Tibial nerve (tissue), 4 donors: ENCODE measurements at regions not wholly inside any gene's neighbourhood (a gene's known extent, or its start where the extent isn't known, plus 50 kb on each side); places are given as distances from the start of the nearest gene placed in this dataset.

Experiments
- DNase-seq, 2 donors: peaks; one replicate each; pipeline ENCODE4 v3.0.0-alpha.2; 2019; ENCODE audit warnings: low spot score in 2 of 2
- H3K27ac ChIP-seq, 4 donors: fragments of 200-600 bp; sonication (generic) in 3 of 4; one replicate each; pipeline ENCODE4 v1.5.1; 2017 to 2019; ENCODE audit warnings: mild to moderate bottlenecking in 1 of 4
- H3K27me3 ChIP-seq, 2 donors: fragments of 200-600 bp; sonication (generic) in 1 of 2; one replicate each; pipeline versions ENCODE4 v1.5.1 to v1.6.0; 2017 to 2019
- H3K36me3 ChIP-seq, 3 donors: fragments of 200-600 bp; sonication (generic); one replicate each; pipeline ENCODE4 v1.5.1; 2018 to 2019
- H3K4me1 ChIP-seq, 4 donors: fragments of 200-600 bp; sonication (generic) in 3 of 4; one replicate each; pipeline ENCODE4 v1.5.1; 2017 to 2019
- H3K4me3 ChIP-seq, 4 donors: fragments of 200-600 bp; sonication (generic) in 3 of 4; one replicate each; pipeline ENCODE4 v1.5.1; 2017 to 2019; ENCODE audit warnings: mild to moderate bottlenecking in 1 of 4, moderate library complexity in 1 of 4
- H3K9me3 ChIP-seq, 4 donors: fragments of 200-600 bp; sonication (generic) in 3 of 4; one replicate each; pipeline ENCODE4 v1.5.1; 2017 to 2019
- EP300 ChIP-seq, 2 donors: sonication (generic); formaldehyde crosslinking; IDR thresholded peaks; one replicate each; pipeline ENCODE4 v1.6.1; 2017; ENCODE audit warnings: antibody characterized with exemption in 2 of 2, mild to moderate bottlenecking in 1 of 2
- POLR2A ChIP-seq, 2 donors: fragments of 450-650 bp; IDR thresholded peaks; one replicate each; pipeline ENCODE4 v1.6.1; 2017; ENCODE audit warnings: antibody characterized with exemption in 2 of 2, mild to moderate bottlenecking in 2 of 2, moderate library complexity in 2 of 2
- WGBS, 2 donors: methylation state at CpG; one replicate each; pipeline ENCODE4 v1.1.5; 2018; 5-methylcytosine and 5-hydroxymethylcytosine counted together
- TF ChIP-seq, protein P1 (sequence below), 5 experiments: fragments of 200-600 bp in 3 of 5; fragments of 450-650 bp in 2 of 5; sonication (generic) in 3 of 5; IDR thresholded peaks; one replicate each; pipeline ENCODE4 v1.5.1; 2016 to 2019; ENCODE audit warnings: antibody characterized with exemption in 5 of 5, mild to moderate bottlenecking in 3 of 5, moderate library complexity in 2 of 5

GRCh38 chr4:137998666-137999429, 243.3 kb downstream of the SLC7A11 start:
- peaks cover 0 to 17% (median 0%) of the 10 kb centered on the region in 4 donors for H3K4me1 ChIP-seq
- H3K4me3 ChIP-seq, result no peak overlapping the region
- WGBS, 2 donors, result 21 to 26% methylated on average over 1 of the region's 1 CpG
- H3K36me3 ChIP-seq, result no peaks in the 10 kb centered on the region
- no peak for DNase-seq
- no peaks in the 10 kb centered on the region for H3K9me3 ChIP-seq
- H3K27ac ChIP-seq, result peak overlapping the region in 1 of 4 donors; percentile 10
- no peaks in the 10 kb centered on the region for H3K27me3 ChIP-seq
- TF ChIP-seq EP300 (IDR thresholded peaks at IDR 0.05) (no peak), POLR2A (IDR thresholded peaks at IDR 0.05) (no peak)
- TF ChIP-seq, protein P1, sequence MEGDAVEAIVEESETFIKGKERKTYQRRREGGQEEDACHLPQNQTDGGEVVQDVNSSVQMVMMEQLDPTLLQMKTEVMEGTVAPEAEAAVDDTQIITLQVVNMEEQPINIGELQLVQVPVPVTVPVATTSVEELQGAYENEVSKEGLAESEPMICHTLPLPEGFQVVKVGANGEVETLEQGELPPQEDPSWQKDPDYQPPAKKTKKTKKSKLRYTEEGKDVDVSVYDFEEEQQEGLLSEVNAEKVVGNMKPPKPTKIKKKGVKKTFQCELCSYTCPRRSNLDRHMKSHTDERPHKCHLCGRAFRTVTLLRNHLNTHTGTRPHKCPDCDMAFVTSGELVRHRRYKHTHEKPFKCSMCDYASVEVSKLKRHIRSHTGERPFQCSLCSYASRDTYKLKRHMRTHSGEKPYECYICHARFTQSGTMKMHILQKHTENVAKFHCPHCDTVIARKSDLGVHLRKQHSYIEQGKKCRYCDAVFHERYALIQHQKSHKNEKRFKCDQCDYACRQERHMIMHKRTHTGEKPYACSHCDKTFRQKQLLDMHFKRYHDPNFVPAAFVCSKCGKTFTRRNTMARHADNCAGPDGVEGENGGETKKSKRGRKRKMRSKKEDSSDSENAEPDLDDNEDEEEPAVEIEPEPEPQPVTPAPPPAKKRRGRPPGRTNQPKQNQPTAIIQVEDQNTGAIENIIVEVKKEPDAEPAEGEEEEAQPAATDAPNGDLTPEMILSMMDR (IDR thresholded peaks at IDR 0.05), result no peak

DNA sequence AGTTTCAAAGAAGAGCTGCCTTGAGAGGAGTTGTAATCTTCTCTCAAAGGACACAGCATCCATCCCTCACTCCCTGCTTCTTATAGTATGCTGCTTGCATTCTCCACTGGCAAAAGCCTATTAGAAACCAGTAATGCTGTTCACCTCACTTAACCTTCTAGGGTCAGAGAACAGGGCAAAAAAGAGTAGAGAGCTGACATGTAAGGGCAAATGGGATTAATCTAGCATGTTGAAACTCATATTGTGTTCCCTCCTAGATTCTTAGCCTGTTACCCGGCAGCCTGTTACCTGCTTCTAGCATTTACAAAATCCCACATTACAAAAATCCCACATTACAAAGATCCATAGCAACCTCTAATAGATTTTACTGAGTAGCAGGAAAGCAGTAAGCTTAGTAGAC, 244.7 kb downstream of the SLC7A11 start:
- peaks cover 0 to 17% (median 0%) of the 10 kb centered on the region in 4 donors for H3K4me1 ChIP-seq
- WGBS, 2 donors, result 4 to 88% methylated on average over 1 of the region's 1 CpG
- no peak overlapping the region for H3K27ac ChIP-seq

GRCh38 chr4:137994853-137995252, 247.3 kb downstream of the SLC7A11 start:
- H3K9me3 ChIP-seq, result no peaks in the 10 kb centered on the region
- no peak overlapping the region for H3K27ac ChIP-seq
- TF ChIP-seq EP300 (IDR thresholded peaks at IDR 0.05), result no peak
- TF ChIP-seq, protein P1 (IDR thresholded peaks at IDR 0.05), result no peak
- no peak for TF ChIP-seq POLR2A (IDR thresholded peaks at IDR 0.05)
- H3K36me3 ChIP-seq, result no peaks in the 10 kb centered on the region
- no peaks in the 10 kb centered on the region for H3K27me3 ChIP-seq
- DNase-seq, result no peak
- peaks cover 0 to 17% (median 0%) of the 10 kb centered on the region in 4 donors for H3K4me1 ChIP-seq
- no peak overlapping the region for H3K4me3 ChIP-seq

More for the DNA sequence above, 244.7 kb downstream of the SLC7A11 start:
- TF ChIP-seq POLR2A (IDR thresholded peaks at IDR 0.05) (no peak), EP300 (IDR thresholded peaks at IDR 0.05) (no peak)
- TF ChIP-seq, protein P1 (IDR thresholded peaks at IDR 0.05), result no peak
- Histone ChIP-seq H3K27me3 (no peaks in the 10 kb centered on the region), H3K4me3 (no peak overlapping the region), H3K36me3 (no peaks in the 10 kb centered on the region), H3K9me3 (no peaks in the 10 kb centered on the region)
- DNase-seq, result no peak

DNA sequence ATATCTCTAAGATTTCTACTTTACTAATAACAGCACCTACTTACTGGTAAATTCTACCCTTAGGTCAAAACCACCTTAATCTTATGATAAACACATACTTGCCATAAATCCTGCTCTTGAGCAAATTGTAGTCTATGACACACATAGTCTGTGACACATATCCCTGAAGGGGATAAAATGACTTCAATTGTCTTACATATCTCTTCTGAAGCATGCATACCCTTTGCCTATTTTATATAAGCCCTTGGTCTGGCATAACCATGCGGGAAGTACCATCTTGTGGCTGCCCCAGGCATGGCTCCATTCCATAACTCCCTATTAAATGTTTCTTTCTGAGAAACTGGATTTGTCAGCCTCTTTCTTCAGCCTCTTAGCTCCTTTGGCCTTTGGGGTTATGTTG, 248.9 kb downstream of the SLC7A11 start:
- Histone ChIP-seq H3K36me3 (no peaks in the 10 kb centered on the region), H3K4me1 (peaks cover 0 to 6% (median 0%) of the 10 kb centered on the region in 4 donors), H3K27me3 (no peaks in the 10 kb centered on the region), H3K9me3 (no peaks in the 10 kb centered on the region), H3K27ac (no peak overlapping the region), H3K4me3 (no peak overlapping the region)
- TF ChIP-seq POLR2A (IDR thresholded peaks at IDR 0.05) (no peak), EP300 (IDR thresholded peaks at IDR 0.05) (no peak)
- TF ChIP-seq, protein P1 (IDR thresholded peaks at IDR 0.05), result no peak
- no peak for DNase-seq
- WGBS, 2 donors, result 100% methylated on average over 1 of the region's 1 CpG

GRCh38 chr4:137981277-137981676, 260.9 kb downstream of the SLC7A11 start:
- Histone ChIP-seq H3K27me3 (no peaks in the 10 kb centered on the region), H3K36me3 (no peaks in the 10 kb centered on the region), H3K9me3 (no peaks in the 10 kb centered on the region), H3K4me3 (no peak overlapping the region), H3K4me1 (no peaks in the 10 kb centered on the region), H3K27ac (no peak overlapping the region)
- 94 to 95% methylated on average over 3 of the region's 3 CpGs for WGBS, 2 donors
- no peak for TF ChIP-seq POLR2A (IDR thresholded peaks at IDR 0.05)
- no peak for TF ChIP-seq EP300 (IDR thresholded peaks at IDR 0.05)
- TF ChIP-seq, protein P1 (IDR thresholded peaks at IDR 0.05), result no peak
- no peak for DNase-seq
